ENCODE measurements at regions not wholly inside any gene's neighbourhood (a gene's known extent, or its start where the extent isn't known, plus 50 kb on each side); places are given as distances from the start of the nearest gene placed in this dataset.

DNA sequence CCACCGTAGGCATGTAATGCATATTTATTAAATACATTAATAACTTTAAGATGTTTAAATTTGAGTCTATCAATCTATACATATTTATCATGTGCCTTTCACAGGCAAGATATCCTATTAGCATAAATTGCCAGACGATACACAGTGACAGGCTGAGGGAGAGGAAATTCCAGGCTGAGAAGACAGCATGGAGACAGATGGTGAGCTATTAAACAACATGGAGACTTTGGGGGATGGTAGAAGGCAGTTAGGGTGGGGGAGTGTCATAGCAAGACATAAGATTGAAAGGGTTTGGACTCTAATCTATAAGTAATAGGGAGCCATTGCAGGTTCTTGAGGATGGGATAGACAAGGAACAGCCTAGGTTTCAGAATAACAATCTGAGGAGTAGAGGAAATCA is 138.5 kb downstream of the NXPE2 start:
- Histone ChIP-seq H3K9me3 (ENCODE audit: low read depth, low read length) (no peaks in the 10 kb centered on the region), H4K20me1 (ENCODE audit: insufficient read depth, low read length) (no peaks in the 10 kb centered on the region), H3K4me3 (ENCODE audit: insufficient read depth, low read length) (no peak overlapping the region), H3K36me3 (ENCODE audit: insufficient read depth, low read length) (no peaks in the 10 kb centered on the region), H3K4me1 (ENCODE audit: insufficient read depth, low read length) (no peaks in the 10 kb centered on the region), H3K27ac (ENCODE audit: low read depth, low read length) (no peak overlapping the region), H3K27me3 (ENCODE audit: insufficient read depth, low read length) (no peaks in the 10 kb centered on the region), H3K4me2 (ENCODE audit: insufficient read depth, low read length) (no peak overlapping the region), H2AFZ (ENCODE audit: low read length) (no peak overlapping the region), H3K79me2 (ENCODE audit: insufficient read depth, low read length) (no peaks in the 10 kb centered on the region)
- DNase-seq (ENCODE audit: insufficient read length, low spot score, missing footprints), result no peak
- TF ChIP-seq, protein P1, sequence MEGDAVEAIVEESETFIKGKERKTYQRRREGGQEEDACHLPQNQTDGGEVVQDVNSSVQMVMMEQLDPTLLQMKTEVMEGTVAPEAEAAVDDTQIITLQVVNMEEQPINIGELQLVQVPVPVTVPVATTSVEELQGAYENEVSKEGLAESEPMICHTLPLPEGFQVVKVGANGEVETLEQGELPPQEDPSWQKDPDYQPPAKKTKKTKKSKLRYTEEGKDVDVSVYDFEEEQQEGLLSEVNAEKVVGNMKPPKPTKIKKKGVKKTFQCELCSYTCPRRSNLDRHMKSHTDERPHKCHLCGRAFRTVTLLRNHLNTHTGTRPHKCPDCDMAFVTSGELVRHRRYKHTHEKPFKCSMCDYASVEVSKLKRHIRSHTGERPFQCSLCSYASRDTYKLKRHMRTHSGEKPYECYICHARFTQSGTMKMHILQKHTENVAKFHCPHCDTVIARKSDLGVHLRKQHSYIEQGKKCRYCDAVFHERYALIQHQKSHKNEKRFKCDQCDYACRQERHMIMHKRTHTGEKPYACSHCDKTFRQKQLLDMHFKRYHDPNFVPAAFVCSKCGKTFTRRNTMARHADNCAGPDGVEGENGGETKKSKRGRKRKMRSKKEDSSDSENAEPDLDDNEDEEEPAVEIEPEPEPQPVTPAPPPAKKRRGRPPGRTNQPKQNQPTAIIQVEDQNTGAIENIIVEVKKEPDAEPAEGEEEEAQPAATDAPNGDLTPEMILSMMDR (IDR thresholded peaks at IDR 0.05; ENCODE audit: extremely low read depth, low read depth, low read length), result no peak

DNA sequence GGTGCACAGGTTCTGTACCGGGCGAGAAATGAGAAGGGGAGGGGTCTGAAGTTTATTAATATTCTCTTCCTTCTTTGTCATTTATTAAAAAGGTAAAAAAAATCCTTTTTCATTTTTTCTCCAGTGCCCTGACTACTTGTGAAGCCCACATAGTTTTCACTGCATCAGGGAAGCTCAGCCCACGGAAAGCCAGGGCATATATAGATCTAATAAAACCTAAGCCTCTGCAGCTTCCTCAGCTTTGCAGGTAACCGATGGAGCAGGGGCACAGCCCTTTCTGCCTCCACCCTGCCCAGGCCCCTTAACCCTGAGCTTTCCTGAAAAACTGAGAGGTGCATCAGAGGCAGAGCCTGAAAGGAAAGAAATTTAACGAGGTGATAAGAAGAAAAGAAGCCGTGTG is 140.1 kb downstream of the NXPE2 start:
- TF ChIP-seq, protein P1 (IDR thresholded peaks at IDR 0.05; ENCODE audit: extremely low read depth, low read depth, low read length), result no peak

DNA sequence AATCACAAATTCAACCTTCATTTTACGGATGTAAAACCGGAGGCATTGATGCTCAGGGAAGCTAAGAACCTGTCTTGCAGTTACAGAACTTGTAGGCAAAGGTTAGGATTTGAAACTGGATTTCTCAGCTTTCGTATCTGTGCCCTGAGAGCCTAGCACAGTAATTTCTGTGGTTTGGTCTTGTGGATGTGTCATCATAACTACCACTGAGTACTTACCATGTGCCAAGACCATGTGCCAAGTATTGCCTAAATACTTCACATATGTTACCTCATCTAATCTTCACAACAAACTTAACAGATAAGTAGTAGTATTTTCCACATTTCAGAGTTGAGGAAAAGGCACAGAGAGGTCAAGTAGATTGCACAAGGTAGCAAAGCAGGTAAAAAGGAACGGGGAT is 140.7 kb downstream of the NXPE2 start:
- H3K9me3 ChIP-seq (ENCODE audit: low read depth, low read length), result no peaks in the 10 kb centered on the region
- H3K36me3 ChIP-seq (ENCODE audit: insufficient read depth, low read length), result no peaks in the 10 kb centered on the region
- H3K27ac ChIP-seq (ENCODE audit: low read depth, low read length), result no peak overlapping the region
- no peak overlapping the region for H3K4me3 ChIP-seq (ENCODE audit: insufficient read depth, low read length)
- H2AFZ ChIP-seq (ENCODE audit: low read length), result no peak overlapping the region
- no peaks in the 10 kb centered on the region for H3K27me3 ChIP-seq (ENCODE audit: insufficient read depth, low read length)
- H3K4me1 ChIP-seq (ENCODE audit: insufficient read depth, low read length), result no peaks in the 10 kb centered on the region
- no peaks in the 10 kb centered on the region for H4K20me1 ChIP-seq (ENCODE audit: insufficient read depth, low read length)
- no peaks in the 10 kb centered on the region for H3K79me2 ChIP-seq (ENCODE audit: insufficient read depth, low read length)
- no peak for DNase-seq (ENCODE audit: insufficient read length, low spot score, missing footprints)
- H3K4me2 ChIP-seq (ENCODE audit: insufficient read depth, low read length), result no peak overlapping the region
- TF ChIP-seq, protein P1 (IDR thresholded peaks at IDR 0.05; ENCODE audit: extremely low read depth, low read depth, low read length), result no peak

More for the DNA sequence above, 140.1 kb downstream of the NXPE2 start:
- no peak for DNase-seq (ENCODE audit: insufficient read length, low spot score, missing footprints)
- Histone ChIP-seq H3K9me3 (ENCODE audit: low read depth, low read length) (no peaks in the 10 kb centered on the region), H3K27me3 (ENCODE audit: insufficient read depth, low read length) (no peaks in the 10 kb centered on the region), H3K36me3 (ENCODE audit: insufficient read depth, low read length) (no peaks in the 10 kb centered on the region), H3K79me2 (ENCODE audit: insufficient read depth, low read length) (no peaks in the 10 kb centered on the region), H3K27ac (ENCODE audit: low read depth, low read length) (no peak overlapping the region), H3K4me2 (ENCODE audit: insufficient read depth, low read length) (no peak overlapping the region), H4K20me1 (ENCODE audit: insufficient read depth, low read length) (no peaks in the 10 kb centered on the region), H3K4me3 (ENCODE audit: insufficient read depth, low read length) (no peak overlapping the region), H3K4me1 (ENCODE audit: insufficient read depth, low read length) (no peaks in the 10 kb centered on the region), H2AFZ (ENCODE audit: low read length) (no peak overlapping the region)

DNA sequence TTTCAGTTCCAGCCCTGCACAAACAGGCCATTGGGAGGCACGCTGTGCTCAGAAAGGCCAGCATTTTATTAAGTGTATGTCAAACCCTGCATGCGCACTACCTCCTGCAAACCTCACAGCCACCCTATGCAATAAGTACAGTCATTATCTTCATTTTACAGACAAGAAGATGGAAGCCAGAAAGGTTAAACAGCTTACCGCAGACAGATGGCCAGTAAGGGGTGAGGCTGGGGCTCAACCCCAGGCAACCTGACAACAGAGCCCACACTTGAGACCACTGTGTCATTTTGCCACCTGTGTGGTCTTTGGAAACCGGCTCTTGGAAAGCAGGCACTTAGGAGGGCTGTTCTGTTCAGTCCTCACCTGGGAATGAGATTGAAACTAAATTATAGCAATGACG is 142.3 kb downstream of the NXPE2 start:
- Histone ChIP-seq H3K4me2 (ENCODE audit: insufficient read depth, low read length) (no peak overlapping the region), H3K27ac (ENCODE audit: low read depth, low read length) (no peak overlapping the region), H3K36me3 (ENCODE audit: insufficient read depth, low read length) (no peaks in the 10 kb centered on the region), H3K79me2 (ENCODE audit: insufficient read depth, low read length) (no peaks in the 10 kb centered on the region), H3K4me3 (ENCODE audit: insufficient read depth, low read length) (no peak overlapping the region), H2AFZ (ENCODE audit: low read length) (no peak overlapping the region), H3K4me1 (ENCODE audit: insufficient read depth, low read length) (no peaks in the 10 kb centered on the region), H3K27me3 (ENCODE audit: insufficient read depth, low read length) (no peaks in the 10 kb centered on the region), H3K9me3 (ENCODE audit: low read depth, low read length) (no peaks in the 10 kb centered on the region), H4K20me1 (ENCODE audit: insufficient read depth, low read length) (no peaks in the 10 kb centered on the region)
- TF ChIP-seq, protein P1 (IDR thresholded peaks at IDR 0.05; ENCODE audit: extremely low read depth, low read depth, low read length), result no peak
- no peak for DNase-seq (ENCODE audit: insufficient read length, low spot score, missing footprints)
